CD1c-positive myeloid dendritic cell (primary cell): ENCODE measurements at regions not wholly inside any gene's neighbourhood (a gene's known extent, or its start where the extent isn't known, plus 50 kb on each side); places are given as distances from the start of the nearest gene placed in this dataset.
"Not testable (repeated sequence)": the region's sequence is repeated elsewhere in the genome, so short reads cannot be mapped to it uniquely, and the experiment has no call there.

Source experiments
- DNase-seq: peaks from one replicate; pipeline ENCODE4 v3.0.0-alpha.2; 2016; ENCODE audit errors: extremely low spot score

DNA sequence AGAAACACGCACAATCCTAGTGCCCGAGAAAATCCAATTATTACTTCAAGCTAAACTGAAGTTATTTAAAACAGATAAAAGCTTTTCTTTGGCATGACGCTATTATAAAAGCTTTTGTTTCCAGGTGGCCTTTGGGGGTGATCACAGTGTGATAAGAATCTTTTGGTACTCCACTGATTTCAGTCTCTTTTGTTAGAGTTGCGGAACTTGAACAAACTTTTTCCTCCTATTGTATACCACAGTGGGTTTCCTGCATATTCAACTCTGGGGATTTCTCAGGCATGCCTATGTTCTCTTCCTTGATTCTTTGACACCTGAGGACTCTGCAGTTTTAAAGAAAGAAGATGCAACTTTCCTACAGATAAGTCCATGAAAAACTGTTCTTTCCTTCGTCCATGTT, 99.7 kb upstream of the PITRM1 start:
- no peak for DNase-seq

DNA sequence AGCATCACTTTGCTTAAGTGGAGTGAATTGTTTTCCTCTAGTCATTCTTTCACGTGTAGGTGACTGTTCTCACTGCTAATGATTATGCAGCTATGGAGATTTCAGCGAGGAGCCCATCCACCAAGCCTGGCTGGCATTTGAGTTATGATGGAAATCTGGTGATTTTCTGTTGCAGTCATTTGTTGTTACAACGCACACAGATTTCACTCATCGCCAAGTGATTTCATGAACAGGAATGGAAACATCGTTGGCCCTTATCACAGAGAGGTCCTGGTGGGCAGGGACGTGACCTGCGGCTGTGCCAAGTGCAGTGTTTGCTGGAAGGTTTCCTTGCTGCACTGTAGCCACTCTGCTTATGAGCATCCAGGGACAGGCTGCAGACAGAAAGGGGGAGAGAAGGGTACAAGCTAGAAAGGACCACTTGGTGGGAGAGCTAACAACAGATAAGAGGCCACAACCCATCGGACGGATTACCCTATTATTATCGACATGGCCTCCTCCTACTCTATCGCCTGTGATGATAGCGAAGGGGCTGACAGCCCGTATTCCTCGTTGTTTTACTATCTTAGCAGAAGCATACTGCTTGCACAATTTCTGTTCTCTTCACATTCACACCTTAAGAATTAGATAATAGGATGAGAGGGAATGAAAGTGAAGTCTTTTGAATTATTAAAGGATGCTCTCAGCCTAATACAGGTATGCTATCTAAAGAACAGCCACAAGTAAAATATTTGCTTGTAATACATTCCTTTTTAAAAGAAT, 99.0 kb upstream of the PITRM1 start:
- DNase-seq = no peak

DNA sequence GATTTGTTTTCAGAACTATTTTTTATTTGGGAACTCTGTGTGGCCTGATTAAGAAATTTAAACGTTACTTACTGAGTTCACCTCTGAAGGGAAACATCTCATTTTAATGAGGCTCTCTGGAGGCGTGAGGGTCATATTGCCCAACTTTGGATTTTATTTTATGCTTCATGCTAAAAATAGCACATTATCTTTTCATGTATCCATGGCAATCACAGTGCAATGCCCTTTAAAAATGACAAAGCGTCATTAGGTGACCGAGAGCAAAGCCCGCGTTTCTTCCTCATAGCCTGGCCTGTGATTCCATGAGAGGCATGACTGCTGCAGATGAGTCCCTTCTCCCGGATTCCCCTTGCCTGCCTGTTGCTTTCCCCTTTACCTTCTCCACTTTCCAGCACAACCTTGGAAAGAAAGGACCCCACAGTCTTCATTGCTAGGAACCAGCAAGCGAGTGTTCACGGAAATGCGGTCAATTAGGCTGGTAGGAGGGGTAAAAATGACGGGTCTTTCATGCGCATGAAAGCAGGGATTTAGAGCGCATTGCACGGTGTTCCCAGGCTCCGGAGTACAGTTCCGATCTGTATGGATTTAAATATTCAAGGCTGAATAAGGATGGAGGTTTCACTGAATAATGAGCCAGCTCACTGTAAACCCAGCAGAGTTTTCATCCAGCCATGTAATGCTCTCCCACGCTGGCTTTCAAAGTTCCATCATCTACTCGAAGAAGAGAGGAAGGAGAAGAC, 98.2 kb upstream of the PITRM1 start:
- peak; percentile 27 for DNase-seq

GRCh38 chr10:3268025-3268424, 95.4 kb upstream of the PITRM1 start:
- DNase-seq = no peak

DNA sequence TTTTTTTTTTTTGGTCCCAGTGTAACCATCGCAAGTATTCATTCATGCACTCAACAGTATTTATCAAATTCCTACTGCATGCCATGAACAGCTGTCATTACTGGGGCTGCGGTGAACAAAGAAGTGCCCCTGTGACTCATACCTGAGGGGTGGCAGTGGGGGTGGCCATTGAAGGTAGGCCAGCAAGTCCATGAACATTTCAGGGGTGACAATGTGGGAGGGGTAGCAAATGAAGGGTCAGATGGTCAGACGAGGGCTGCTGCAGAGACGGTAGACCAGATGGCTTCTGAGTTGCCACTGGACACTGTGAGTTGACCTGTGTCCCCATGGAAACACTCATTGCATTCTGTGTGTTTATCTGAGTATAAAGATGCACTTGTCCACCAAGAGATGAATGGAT, 92.5 kb upstream of the PITRM1 start:
- DNase-seq = no peak

- DNase-seq = peak; percentile 59
Measured at GRCh38 chr10:3264161-3264761, 91.7 kb upstream of the PITRM1 start.

DNA sequence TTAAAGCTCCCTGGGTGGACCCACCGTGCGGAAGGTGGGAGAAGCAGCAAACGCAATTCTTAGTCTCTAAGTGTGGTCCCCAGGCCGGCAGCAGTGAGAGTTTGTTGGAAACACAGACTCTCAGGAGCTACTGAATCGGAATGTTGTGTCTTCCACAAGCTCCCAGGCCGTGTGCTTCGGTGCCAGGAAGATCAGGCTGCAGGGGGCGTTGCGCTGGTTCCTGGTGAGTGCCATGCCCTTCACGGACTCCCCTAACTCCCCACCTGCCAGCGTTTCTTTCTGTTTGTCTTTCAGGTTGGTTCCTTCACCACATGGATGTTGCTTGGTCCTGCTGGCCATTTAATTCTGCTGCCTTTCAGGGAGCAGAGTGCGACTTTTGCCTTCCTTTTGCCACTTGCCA, 91.2 kb upstream of the PITRM1 start:
- no peak for DNase-seq

GRCh38 chr10:3263082-3263481, 90.5 kb upstream of the PITRM1 start:
- no peak for DNase-seq

DNA sequence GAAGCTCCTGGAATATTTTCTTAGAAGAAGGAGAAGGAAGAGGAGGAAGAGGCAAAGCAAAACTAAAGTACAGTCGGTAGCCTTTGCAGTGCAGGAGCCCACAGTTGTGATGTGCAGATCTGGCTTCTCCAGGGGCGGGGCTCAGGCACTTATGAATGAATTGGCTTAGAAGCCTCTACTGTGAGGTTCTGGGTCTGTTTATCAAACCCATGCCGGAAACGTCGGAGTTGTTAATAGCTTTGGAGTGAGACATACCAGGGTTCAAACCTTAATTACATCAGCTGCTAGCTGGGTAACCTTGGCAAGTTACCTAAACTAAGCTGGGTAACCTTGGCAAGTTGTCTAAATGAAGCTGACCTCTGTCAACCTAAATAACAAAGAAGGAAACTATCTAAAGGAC, 89.3 kb upstream of the PITRM1 start:
- DNase-seq = no peak

DNA sequence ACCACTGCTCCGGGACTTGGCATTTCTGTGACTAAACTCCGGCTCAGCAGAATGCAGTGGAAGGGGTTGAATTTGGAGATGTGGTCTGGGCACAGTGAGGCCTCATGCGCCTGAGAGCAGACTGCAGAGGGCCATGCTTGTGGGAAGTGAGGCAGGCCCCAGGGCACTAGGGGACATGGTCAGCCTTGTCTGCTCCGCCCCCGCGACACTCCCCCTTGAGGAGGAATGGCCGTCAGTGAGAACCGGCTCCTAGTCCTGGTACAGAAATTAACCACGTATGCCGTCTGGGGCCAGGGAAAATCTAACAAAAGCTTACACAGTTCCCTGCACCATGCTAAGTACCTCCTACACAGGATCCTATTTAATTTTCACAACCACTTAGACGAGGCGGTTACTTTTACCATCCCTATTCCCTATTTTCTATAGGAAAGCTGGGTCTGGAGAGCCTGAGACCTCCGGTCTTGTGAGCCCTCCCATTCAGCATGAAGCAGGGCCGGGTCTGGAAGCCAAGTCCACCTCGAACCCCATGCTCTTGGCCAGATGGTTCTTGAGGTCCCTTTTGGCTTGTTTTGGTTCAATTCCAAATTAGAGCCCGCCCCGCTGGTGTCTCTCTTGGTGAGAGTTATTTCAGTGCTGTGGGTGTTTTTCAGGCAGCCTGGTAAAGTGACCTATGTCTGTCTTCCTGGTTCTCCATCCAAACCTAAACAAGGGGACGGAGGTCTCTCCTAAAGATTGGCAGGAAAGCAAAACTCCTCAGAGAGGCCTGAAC, 87.7 kb upstream of the PITRM1 start:
- DNase-seq = no peak

GRCh38 chr10:3259499-3259898, 86.9 kb upstream of the PITRM1 start:
- no peak for DNase-seq

DNA sequence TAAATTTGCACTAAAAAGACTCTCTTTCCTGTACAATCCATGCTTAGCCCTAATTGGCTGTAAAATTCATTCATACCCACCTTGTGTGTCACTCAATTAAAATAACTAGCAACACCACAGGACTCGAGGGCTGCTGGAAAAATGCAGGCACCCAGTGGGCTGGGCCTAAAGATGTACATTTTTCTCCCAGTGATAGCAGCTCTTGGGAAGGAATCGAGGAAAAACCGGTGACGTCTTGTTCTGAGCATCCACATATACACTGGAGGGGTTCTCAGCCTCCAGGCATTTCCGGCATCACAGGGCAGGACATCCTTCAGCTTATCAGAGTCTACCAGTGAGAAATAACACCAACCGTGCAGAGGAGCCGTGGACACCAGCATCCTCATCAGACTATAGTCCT, 85.8 kb upstream of the PITRM1 start:
- no peak for DNase-seq

GRCh38 chr10:3255616-3256015, 83.0 kb upstream of the PITRM1 start:
- no peak for DNase-seq

GRCh38 chr10:3255075-3255474, 82.5 kb upstream of the PITRM1 start:
- DNase-seq = no peak

DNA sequence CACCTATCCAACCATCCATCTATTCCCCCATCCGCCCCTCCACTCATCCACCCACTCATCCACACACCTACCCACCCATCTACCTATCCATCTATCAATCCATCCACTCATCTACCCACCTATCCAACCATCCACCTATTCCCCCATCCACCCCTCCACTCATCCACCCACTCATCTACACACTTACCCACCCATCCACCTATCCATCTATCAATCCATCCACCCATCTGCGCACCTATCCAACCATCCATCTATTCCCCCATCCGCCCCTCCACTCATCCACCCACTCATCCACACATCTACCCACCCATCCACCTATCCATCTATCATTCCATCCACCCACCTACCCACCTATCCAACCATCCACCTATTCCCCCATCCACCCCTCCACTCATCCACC, 81.4 kb upstream of the PITRM1 start:
- DNase-seq = not testable (repeated sequence)

- DNase-seq = no peak
Measured at GRCh38 chr10:3251172-3251571, 78.6 kb upstream of the PITRM1 start.

GRCh38 chr10:3249307-3249889, 76.8 kb upstream of the PITRM1 start:
- no peak for DNase-seq

DNA sequence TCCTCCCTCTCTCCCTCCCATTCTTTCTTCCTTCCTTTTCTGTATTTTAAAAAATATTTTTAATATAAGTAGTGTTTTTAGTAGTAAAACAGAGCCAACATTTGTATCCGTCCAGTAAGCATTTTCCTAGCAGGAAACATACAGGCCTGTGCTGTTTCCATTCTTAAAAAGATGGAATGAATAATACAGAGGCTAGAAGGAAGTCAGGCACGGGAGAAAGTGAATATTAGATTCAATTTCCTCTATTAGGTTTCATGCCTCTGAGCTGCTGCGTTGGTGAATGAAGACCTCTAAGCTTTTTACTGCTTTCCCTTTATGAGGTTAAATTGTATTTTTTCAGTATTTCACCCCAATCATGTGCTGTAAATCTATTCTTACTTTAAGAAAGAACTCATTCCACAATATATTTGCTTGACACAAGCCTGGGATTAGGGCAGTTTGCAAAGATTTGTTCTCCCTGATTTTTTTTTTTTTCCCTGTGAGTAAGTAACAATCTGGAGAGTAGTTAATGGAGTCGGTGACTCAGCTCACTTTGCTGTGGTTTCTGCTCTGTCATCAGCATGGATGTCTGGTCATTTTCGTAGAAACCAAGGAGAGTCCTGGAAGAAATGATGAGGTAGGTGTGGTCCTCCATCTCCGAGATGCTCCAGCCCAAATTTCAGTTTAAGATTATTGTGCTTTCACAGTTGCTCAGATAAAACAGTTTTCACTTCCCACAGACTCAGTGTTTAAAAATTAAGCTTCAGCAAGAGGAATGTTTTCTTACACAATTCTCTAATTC, 76.1 kb upstream of the PITRM1 start:
- DNase-seq = peak; percentile 45

DNA sequence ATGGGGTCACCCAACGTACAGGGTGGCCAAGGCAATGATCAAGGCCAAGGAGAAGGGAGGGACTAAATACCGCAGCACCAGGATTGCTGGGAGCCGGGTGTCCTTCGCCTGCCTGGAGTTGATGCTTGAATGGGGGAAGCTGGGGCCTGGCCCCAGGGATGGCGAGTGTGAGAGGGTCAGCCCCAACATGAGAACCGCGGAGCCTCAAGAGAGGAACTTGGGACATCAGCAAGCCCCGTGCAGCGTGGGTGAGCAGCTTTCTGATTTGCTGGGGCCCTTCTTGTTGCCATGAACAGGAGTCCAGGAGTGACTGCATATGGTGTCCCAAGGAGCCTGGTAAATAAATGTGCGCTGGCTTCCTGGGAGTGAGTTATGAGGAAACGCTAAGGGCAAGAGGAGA, 72.8 kb upstream of the PITRM1 start:
- DNase-seq = no peak

DNA sequence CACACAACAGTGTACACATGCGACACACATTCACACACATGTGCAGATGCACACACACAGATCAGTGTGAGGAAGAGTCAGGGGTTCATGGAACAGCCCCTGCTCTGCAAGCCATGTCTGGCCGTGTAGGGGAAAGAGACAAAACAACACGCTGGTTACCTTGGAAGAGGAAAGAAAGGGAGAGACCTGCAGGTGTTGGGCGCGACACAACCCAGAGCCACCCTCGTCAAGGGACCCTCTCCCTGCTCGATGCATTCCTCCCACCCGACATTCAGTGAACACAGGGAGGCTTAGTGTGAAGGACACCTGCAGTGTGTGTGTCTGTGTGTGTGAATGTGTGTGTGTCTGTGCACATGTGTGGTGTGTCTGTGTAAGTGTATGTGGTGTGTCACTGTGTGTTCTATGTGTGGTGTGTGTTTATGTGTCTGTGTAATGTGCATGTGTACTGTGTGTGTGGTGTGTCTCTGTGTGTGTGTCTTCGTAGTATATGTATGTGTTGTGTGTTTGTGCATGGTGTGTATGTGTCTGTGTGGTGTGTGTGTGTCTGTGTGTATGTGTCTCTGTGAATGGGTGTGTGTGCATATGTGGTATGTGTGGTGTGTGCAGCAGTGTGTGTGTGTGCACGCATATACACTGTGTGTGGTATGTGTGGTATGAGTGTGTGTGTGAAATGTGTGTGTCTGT, 69.5 kb upstream of the PITRM1 start:
- DNase-seq = no peak
